Duodenal mucosa (tissue), 2 donors: ENCODE measurements at regions not wholly inside any gene's neighbourhood (a gene's known extent, or its start where the extent isn't known, plus 50 kb on each side); places are given as distances from the start of the nearest gene placed in this dataset.
"Not testable (repeated sequence)": the region's sequence is repeated elsewhere in the genome, so short reads cannot be mapped to it uniquely, and the experiment has no call there.

Experiments
- H3K27ac ChIP-seq: one replicate; pipeline ENCODE4 v1.7.0; 2013; ENCODE audit warnings: low read depth, low read length
- H3K27me3 ChIP-seq, 2 donors: one replicate each; pipeline ENCODE4 v1.7.0; 2013; ENCODE audit warnings: low read length in 2 of 2, control low read depth in 1 of 2; ENCODE audit not compliant: insufficient read depth in 2 of 2, control insufficient read depth in 1 of 2
- H3K36me3 ChIP-seq, 2 donors: one replicate each; pipeline ENCODE4 v1.7.0; 2013; ENCODE audit warnings: low read length in 2 of 2, control low read depth in 1 of 2; ENCODE audit not compliant: insufficient read depth in 2 of 2, control insufficient read depth in 1 of 2
- H3K4me1 ChIP-seq, 2 donors: one replicate each; pipeline ENCODE4 v1.7.0; 2013; ENCODE audit warnings: low read length in 2 of 2, control low read depth in 1 of 2; ENCODE audit not compliant: insufficient read depth in 2 of 2, control insufficient read depth in 1 of 2
- H3K4me3 ChIP-seq, 2 donors: one replicate each; pipeline ENCODE4 v1.7.0; 2013; ENCODE audit warnings: low read length in 2 of 2, low read depth in 1 of 2
- H3K9ac ChIP-seq, 2 donors: one replicate each; pipeline ENCODE4 v1.7.0; 2013; ENCODE audit warnings: low read length in 2 of 2, low read depth in 1 of 2
- H3K9me3 ChIP-seq, 2 donors: one replicate each; pipeline ENCODE4 v1.7.0; 2013; ENCODE audit warnings: low read length in 2 of 2, control low read depth in 1 of 2; ENCODE audit not compliant: control insufficient read depth in 1 of 2

GRCh38 chr14:105637345-105637744, 111.0 kb downstream of the TMEM121 start:
- not testable (repeated sequence) for H3K4me1 ChIP-seq, H3K9me3 ChIP-seq, H3K36me3 ChIP-seq, H3K9ac ChIP-seq, H3K27me3 ChIP-seq, H3K27ac ChIP-seq, H3K4me3 ChIP-seq

- not testable (repeated sequence) for H3K9me3 ChIP-seq, H3K36me3 ChIP-seq, H3K27ac ChIP-seq, H3K4me1 ChIP-seq, H3K4me3 ChIP-seq, H3K27me3 ChIP-seq, H3K9ac ChIP-seq
Observed at GRCh38 chr14:105639969-105640931, 113.9 kb downstream of the TMEM121 start.

GRCh38 chr14:105641075-105641937, 114.9 kb downstream of the TMEM121 start:
- no peak overlapping the region for H3K4me3 ChIP-seq
- H3K27me3 ChIP-seq = no peaks in the 10 kb centered on the region
- H3K9me3 ChIP-seq = no peaks in the 10 kb centered on the region
- H3K36me3 ChIP-seq = no peaks in the 10 kb centered on the region
- no peak overlapping the region for H3K27ac ChIP-seq
- no peak overlapping the region for H3K9ac ChIP-seq
- no peaks in the 10 kb centered on the region for H3K4me1 ChIP-seq

- not testable (repeated sequence) for H3K27ac ChIP-seq, H3K9ac ChIP-seq, H3K4me3 ChIP-seq, H3K36me3 ChIP-seq, H3K4me1 ChIP-seq, H3K27me3 ChIP-seq, H3K9me3 ChIP-seq
Observed at GRCh38 chr14:105641951-105642350, 115.6 kb downstream of the TMEM121 start.

GRCh38 chr14:105642486-105642885, 116.1 kb downstream of the TMEM121 start:
- not testable (repeated sequence) for H3K27me3 ChIP-seq, H3K36me3 ChIP-seq, H3K4me1 ChIP-seq, H3K4me3 ChIP-seq, H3K27ac ChIP-seq, H3K9me3 ChIP-seq, H3K9ac ChIP-seq

- not testable (repeated sequence) for H3K4me3 ChIP-seq, H3K9me3 ChIP-seq, H3K36me3 ChIP-seq, H3K27me3 ChIP-seq, H3K9ac ChIP-seq, H3K27ac ChIP-seq, H3K4me1 ChIP-seq
Observed at GRCh38 chr14:105643406-105644052, 117.1 kb downstream of the TMEM121 start.

GRCh38 chr14:105644053-105644435, 117.7 kb downstream of the TMEM121 start:
- not testable (repeated sequence) for H3K4me1 ChIP-seq, H3K27me3 ChIP-seq, H3K9ac ChIP-seq, H3K27ac ChIP-seq, H3K9me3 ChIP-seq, H3K36me3 ChIP-seq, H3K4me3 ChIP-seq

GRCh38 chr14:105644457-105644856, 118.1 kb downstream of the TMEM121 start:
- not testable (repeated sequence) for H3K27me3 ChIP-seq, H3K27ac ChIP-seq, H3K4me1 ChIP-seq, H3K9ac ChIP-seq, H3K9me3 ChIP-seq, H3K36me3 ChIP-seq, H3K4me3 ChIP-seq

GRCh38 chr14:105644891-105645290, 118.5 kb downstream of the TMEM121 start:
- not testable (repeated sequence) for H3K9ac ChIP-seq, H3K27me3 ChIP-seq, H3K36me3 ChIP-seq, H3K27ac ChIP-seq, H3K4me1 ChIP-seq, H3K4me3 ChIP-seq, H3K9me3 ChIP-seq

- H3K36me3 ChIP-seq, H3K4me3 ChIP-seq, H3K9ac ChIP-seq, H3K27ac ChIP-seq, H3K4me1 ChIP-seq, H3K9me3 ChIP-seq, H3K27me3 ChIP-seq: not testable (repeated sequence)
Observed at GRCh38 chr14:105645389-105645788, 119.0 kb downstream of the TMEM121 start.
